ENCODE measurements at regions not wholly inside any gene's neighbourhood (a gene's known extent, or its start where the extent isn't known, plus 50 kb on each side); places are given as distances from the start of the nearest gene placed in this dataset.

- TF ChIP-seq CTCF (IDR thresholded peaks at IDR 0.05) = no peak
- no peak for TF ChIP-seq POLR2A (IDR thresholded peaks at IDR 0.05)
- no peak for TF ChIP-seq POLR2AphosphoS5 (IDR thresholded peaks at IDR 0.05)
- no peak for TF ChIP-seq EP300 (IDR thresholded peaks at IDR 0.05)
Observed at GRCh38 chr2:51465326-51465725, 433.4 kb upstream of the NRXN1 start.
